Stimulated activated naive B cell treated with anti-CD40 and anti-IgM and Interleukin-4, amounts not matched to agents 10 μg/mL and 1 μg/mL and 100 μg/mL, for 72 hours (primary cell): ENCODE measurements at regions not wholly inside any gene's neighbourhood (a gene's known extent, or its start where the extent isn't known, plus 50 kb on each side); places are given as distances from the start of the nearest gene placed in this dataset.

Experiments used
- ATAC-seq, 2 donors: fragments of 150-1000 bp; cut with Tn5 transposase; replicated peaks; 2 replicates each; pipeline ENCODE4 v1.10.0; 2021; ENCODE audit warnings: moderate library complexity in 1 of 2
- DNase-seq: peaks from one replicate; pipeline ENCODE4 v3.0.0; 2021
- H3K27ac Mint-ChIP-seq: one replicate; pipeline ENCODE4 v1.8.0; 2022; ENCODE audit warnings: mild to moderate bottlenecking, mixed read lengths
- H3K27me3 Mint-ChIP-seq, 2 donors: one replicate each; pipeline ENCODE4 v1.8.0; 2022; ENCODE audit warnings: mixed read lengths in 2 of 2
- H3K36me3 Mint-ChIP-seq, 2 donors: one replicate each; pipeline ENCODE4 v1.8.0; 2022; ENCODE audit warnings: mixed read lengths in 2 of 2, mild to moderate bottlenecking in 1 of 2
- H3K4me1 Mint-ChIP-seq, 2 donors: one replicate each; pipeline ENCODE4 v1.8.0; 2022; ENCODE audit warnings: mixed read lengths in 2 of 2, mild to moderate bottlenecking in 1 of 2
- H3K4me3 Mint-ChIP-seq, 2 donors: one replicate each; pipeline ENCODE4 v1.8.0; 2022; ENCODE audit warnings: mild to moderate bottlenecking in 2 of 2, mixed read lengths in 2 of 2, moderate library complexity in 1 of 2
- H3K9me3 Mint-ChIP-seq, 2 donors: one replicate each; pipeline ENCODE4 v1.8.0; 2022; ENCODE audit warnings: mixed read lengths in 2 of 2, mild to moderate bottlenecking in 1 of 2

- H3K4me1 Mint-ChIP-seq: peaks cover 4 to 8% of the 10 kb centered on the region in 2 donors
- DNase-seq (no peak), ATAC-seq (no peak)
- no peak overlapping the region for H3K27ac Mint-ChIP-seq
- H3K27me3 Mint-ChIP-seq: peaks cover 10 to 12% of the 10 kb centered on the region in 2 donors
- H3K36me3 Mint-ChIP-seq: no peaks in the 10 kb centered on the region
- no peak overlapping the region for H3K4me3 Mint-ChIP-seq
- peaks cover 2 to 7% of the 10 kb centered on the region in 2 donors for H3K9me3 Mint-ChIP-seq
These were observed 588.6 kb upstream of the GRAMD2B start for GRCh38 chr5:125834438-125835115.

GRCh38 chr5:125835293-125836172 lies 587.7 kb upstream of the GRAMD2B start:
- DNase-seq (peak; percentile 2), ATAC-seq (peak; percentile 89 to 92)
- H3K27me3 Mint-ChIP-seq: peaks cover 10 to 12% of the 10 kb centered on the region in 2 donors
- H3K4me3 Mint-ChIP-seq: no peak overlapping the region
- no peaks in the 10 kb centered on the region for H3K36me3 Mint-ChIP-seq
- H3K4me1 Mint-ChIP-seq: peaks cover 4 to 8% of the 10 kb centered on the region in 2 donors
- peaks cover 2 to 7% of the 10 kb centered on the region in 2 donors for H3K9me3 Mint-ChIP-seq
- no peak overlapping the region for H3K27ac Mint-ChIP-seq

- DNase-seq (no peak), ATAC-seq (no peak)
These were observed 587.0 kb upstream of the GRAMD2B start for GRCh38 chr5:125836256-125836655.

GRCh38 chr5:125837866-125838265 lies 585.3 kb upstream of the GRAMD2B start:
- H3K27ac Mint-ChIP-seq: no peak overlapping the region
- H3K9me3 Mint-ChIP-seq: peaks cover 7 to 11% of the 10 kb centered on the region in 2 donors
- H3K4me3 Mint-ChIP-seq: no peak overlapping the region
- peaks cover 4 to 8% of the 10 kb centered on the region in 2 donors for H3K4me1 Mint-ChIP-seq
- no peak for ATAC-seq
- peaks cover 5% of the 10 kb centered on the region in 2 donors for H3K36me3 Mint-ChIP-seq
- no peak for DNase-seq
- peaks cover 10 to 20% of the 10 kb centered on the region in 2 donors for H3K27me3 Mint-ChIP-seq

More at GRCh38 chr5:125836256-125836655, 587.0 kb upstream of the GRAMD2B start:
- Mint-ChIP-seq H3K27me3 (peaks cover 10 to 12% of the 10 kb centered on the region in 2 donors), H3K9me3 (peaks cover 3 to 5% of the 10 kb centered on the region in 2 donors), H3K36me3 (no peaks in the 10 kb centered on the region), H3K4me1 (peaks cover 4 to 8% of the 10 kb centered on the region in 2 donors), H3K27ac (no peak overlapping the region), H3K4me3 (no peak overlapping the region)

- peaks cover 7 to 11% of the 10 kb centered on the region in 2 donors for H3K27me3 Mint-ChIP-seq
- peaks cover 5 to 20% of the 10 kb centered on the region in 2 donors for H3K9me3 Mint-ChIP-seq
- no peak overlapping the region for H3K27ac Mint-ChIP-seq
- ATAC-seq (no peak), DNase-seq (no peak)
- H3K36me3 Mint-ChIP-seq: no peaks in the 10 kb centered on the region
- H3K4me3 Mint-ChIP-seq: no peak overlapping the region
- H3K4me1 Mint-ChIP-seq: peaks cover 0 to 5% of the 10 kb centered on the region in 2 donors
These were observed 575.6 kb upstream of the GRAMD2B start for GRCh38 chr5:125847561-125847960.

GRCh38 chr5:125848751-125849150 lies 574.5 kb upstream of the GRAMD2B start:
- H3K27ac Mint-ChIP-seq: no peak overlapping the region
- peaks cover 0 to 5% of the 10 kb centered on the region in 2 donors for H3K4me1 Mint-ChIP-seq

GRCh38 chr5:125856949-125857348 lies 566.3 kb upstream of the GRAMD2B start:
- H3K36me3 Mint-ChIP-seq: no peaks in the 10 kb centered on the region
- H3K9me3 Mint-ChIP-seq: peaks cover 0 to 5% of the 10 kb centered on the region in 2 donors
- peaks cover 2 to 5% of the 10 kb centered on the region in 2 donors for H3K4me1 Mint-ChIP-seq
- H3K4me3 Mint-ChIP-seq: no peak overlapping the region
- no peak for DNase-seq
- ATAC-seq: no peak
- peaks cover 0 to 7% of the 10 kb centered on the region in 2 donors for H3K27me3 Mint-ChIP-seq
- no peak overlapping the region for H3K27ac Mint-ChIP-seq

More at GRCh38 chr5:125848751-125849150, 574.5 kb upstream of the GRAMD2B start:
- DNase-seq (no peak), ATAC-seq (no peak)
- Mint-ChIP-seq H3K36me3 (no peaks in the 10 kb centered on the region), H3K4me3 (no peak overlapping the region), H3K27me3 (peaks cover 5 to 7% of the 10 kb centered on the region in 2 donors), H3K9me3 (peaks cover 4 to 9% of the 10 kb centered on the region in 2 donors)

GRCh38 chr5:125863579-125863978 lies 559.6 kb upstream of the GRAMD2B start:
- Mint-ChIP-seq H3K36me3 (no peaks in the 10 kb centered on the region), H3K4me1 (peaks cover 2 to 5% of the 10 kb centered on the region in 2 donors), H3K27me3 (peaks cover 7 to 14% of the 10 kb centered on the region in 2 donors), H3K27ac (no peak overlapping the region), H3K4me3 (no peak overlapping the region), H3K9me3 (no peaks in the 10 kb centered on the region)
- DNase-seq (no peak), ATAC-seq (no peak)

- DNase-seq (no peak), ATAC-seq (no peak)
- Mint-ChIP-seq H3K9me3 (no peaks in the 10 kb centered on the region), H3K27ac (no peak overlapping the region), H3K27me3 (peaks cover 7 to 14% of the 10 kb centered on the region in 2 donors), H3K4me1 (peaks cover 2 to 5% of the 10 kb centered on the region in 2 donors), H3K36me3 (no peaks in the 10 kb centered on the region), H3K4me3 (no peak overlapping the region)
These were observed 557.9 kb upstream of the GRAMD2B start for GRCh38 chr5:125865166-125865815.

- peaks cover 7 to 10% of the 10 kb centered on the region in 2 donors for H3K27me3 Mint-ChIP-seq
- peaks cover 0 to 2% of the 10 kb centered on the region in 2 donors for H3K9me3 Mint-ChIP-seq
- DNase-seq: no peak
- no peak overlapping the region for H3K4me3 Mint-ChIP-seq
- H3K36me3 Mint-ChIP-seq: no peaks in the 10 kb centered on the region
- no peak overlapping the region for H3K27ac Mint-ChIP-seq
- H3K4me1 Mint-ChIP-seq: no peaks in the 10 kb centered on the region
- ATAC-seq: no peak
These were observed 555.2 kb upstream of the GRAMD2B start for GRCh38 chr5:125868036-125868435.

- ATAC-seq (no peak), DNase-seq (no peak)
- no peaks in the 10 kb centered on the region for H3K36me3 Mint-ChIP-seq
- H3K9me3 Mint-ChIP-seq: peaks cover 0 to 3% of the 10 kb centered on the region in 2 donors
- no peak overlapping the region for H3K27ac Mint-ChIP-seq
- H3K4me3 Mint-ChIP-seq: no peak overlapping the region
- H3K27me3 Mint-ChIP-seq: peaks cover 3 to 6% of the 10 kb centered on the region in 2 donors
- no peaks in the 10 kb centered on the region for H3K4me1 Mint-ChIP-seq
These were observed 553.0 kb upstream of the GRAMD2B start for GRCh38 chr5:125870256-125870655.

- Mint-ChIP-seq H3K36me3 (no peaks in the 10 kb centered on the region), H3K27me3 (peaks cover 0 to 8% of the 10 kb centered on the region in 2 donors), H3K4me3 (no peak overlapping the region), H3K4me1 (no peaks in the 10 kb centered on the region), H3K27ac (no peak overlapping the region), H3K9me3 (peaks cover 0 to 3% of the 10 kb centered on the region in 2 donors)
- ATAC-seq (no peak), DNase-seq (no peak)
These were observed 549.2 kb upstream of the GRAMD2B start for GRCh38 chr5:125874057-125874456.

- H3K4me1 Mint-ChIP-seq: no peaks in the 10 kb centered on the region
- no peak for ATAC-seq
- peaks cover 0 to 3% of the 10 kb centered on the region in 2 donors for H3K9me3 Mint-ChIP-seq
- no peaks in the 10 kb centered on the region for H3K36me3 Mint-ChIP-seq
- DNase-seq: no peak
- H3K4me3 Mint-ChIP-seq: no peak overlapping the region
- H3K27me3 Mint-ChIP-seq: peaks cover 0 to 14% of the 10 kb centered on the region in 2 donors
- no peak overlapping the region for H3K27ac Mint-ChIP-seq
These were observed 548.5 kb upstream of the GRAMD2B start for GRCh38 chr5:125874717-125875116.

GRCh38 chr5:125877248-125877647 lies 546.0 kb upstream of the GRAMD2B start:
- Mint-ChIP-seq H3K36me3 (no peaks in the 10 kb centered on the region), H3K9me3 (peaks cover 0 to 3% of the 10 kb centered on the region in 2 donors)

More at GRCh38 chr5:125877248-125877647, 546.0 kb upstream of the GRAMD2B start:
- DNase-seq (no peak), ATAC-seq (no peak)
- Mint-ChIP-seq H3K4me1 (no peaks in the 10 kb centered on the region), H3K4me3 (no peak overlapping the region), H3K27ac (no peak overlapping the region), H3K27me3 (peaks cover 0 to 14% of the 10 kb centered on the region in 2 donors)
